LoVo (cell line): ENCODE measurements at regions not wholly inside any gene's neighbourhood (a gene's known extent, or its start where the extent isn't known, plus 50 kb on each side); places are given as distances from the start of the nearest gene placed in this dataset.
"Not testable (repeated sequence)": the region's sequence is repeated elsewhere in the genome, so short reads cannot be mapped to it uniquely, and the experiment has no call there.

Experiments used
- DNase-seq: peaks from one replicate; pipeline ENCODE4 v3.0.0-alpha.2; 2016; ENCODE audit warnings: low spot score

GRCh38 chr12:11539156-11539555 lies 110.3 kb upstream of the ETV6 start:
- DNase-seq, result no peak

DNA sequence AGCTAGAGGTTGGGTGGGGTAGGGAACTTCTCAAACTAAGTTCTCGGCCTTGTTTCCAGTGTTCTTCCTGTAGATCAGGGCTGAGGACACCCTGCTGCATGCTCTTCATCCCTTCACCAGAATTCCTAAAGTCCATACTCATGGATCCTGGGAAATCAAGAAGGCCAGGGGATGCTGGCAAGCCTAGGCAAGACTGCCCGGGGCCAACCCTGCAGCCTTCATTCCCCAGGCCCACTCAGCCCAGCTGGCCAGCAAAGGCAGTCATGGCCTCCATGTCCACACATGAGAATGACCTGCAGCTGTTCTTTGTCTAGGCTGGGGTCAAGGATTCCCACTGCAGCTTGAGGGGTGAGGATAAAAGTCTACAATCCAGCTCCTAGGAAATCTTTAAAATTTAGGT lies 109.3 kb upstream of the ETV6 start:
- no peak for DNase-seq

DNA sequence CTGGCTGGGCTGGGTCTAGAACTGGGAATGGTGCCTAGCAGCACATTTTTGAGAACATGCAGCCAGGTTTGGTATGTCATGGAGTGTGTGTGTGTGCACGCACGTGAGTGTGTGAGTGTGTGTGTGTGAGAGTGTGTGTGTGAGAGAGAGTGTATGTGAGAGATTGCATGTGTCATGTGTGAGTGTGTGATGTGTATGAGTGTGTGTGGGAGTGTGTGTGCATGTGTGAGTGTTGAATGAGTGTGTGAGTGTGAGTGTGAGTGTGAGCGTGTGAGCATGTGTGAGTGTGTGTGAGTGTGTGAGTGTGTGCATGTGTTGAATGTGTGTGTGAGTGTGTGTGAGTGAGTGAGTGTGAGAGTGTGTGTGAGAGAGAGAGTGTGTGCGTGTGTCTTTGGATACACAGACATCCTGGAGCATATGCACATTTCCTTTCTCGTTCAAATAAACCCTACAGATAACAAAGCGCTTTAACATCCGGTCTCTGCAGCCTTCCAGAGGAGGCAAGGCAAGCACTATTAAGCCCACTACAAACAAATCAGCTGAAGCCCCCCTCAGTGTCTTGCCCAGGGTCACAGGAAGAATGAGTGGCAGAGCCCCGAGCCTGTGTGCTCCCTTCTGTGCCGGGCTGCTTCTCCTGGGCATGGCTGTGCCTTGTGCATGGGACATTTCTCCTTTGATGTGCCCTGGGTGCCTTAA lies 108.7 kb upstream of the ETV6 start:
- no peak for DNase-seq

DNA sequence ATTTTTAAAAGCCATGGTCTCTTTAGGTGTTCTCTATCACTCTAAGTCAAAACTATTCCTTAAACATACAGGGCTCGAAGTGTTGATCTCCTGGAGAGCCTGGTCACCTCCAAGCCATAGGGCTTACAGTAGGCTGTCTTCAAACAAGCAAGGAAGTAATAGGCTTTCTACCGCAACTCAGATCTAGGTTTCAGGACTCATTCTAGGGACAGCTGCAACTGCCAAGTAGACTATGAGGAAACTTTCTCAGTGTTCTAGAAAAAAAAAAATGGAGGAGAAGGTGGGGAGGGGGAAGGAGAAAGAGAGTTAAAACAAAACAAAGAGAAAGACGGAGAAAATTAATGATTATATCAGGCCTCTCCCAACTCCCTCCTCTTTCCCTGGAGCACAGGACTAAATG lies 106.9 kb upstream of the ETV6 start:
- DNase-seq, result no peak

GRCh38 chr12:11543457-11544158 lies 105.9 kb upstream of the ETV6 start:
- DNase-seq, result no peak

GRCh38 chr12:11545484-11546330 lies 103.8 kb upstream of the ETV6 start:
- DNase-seq, result no peak

DNA sequence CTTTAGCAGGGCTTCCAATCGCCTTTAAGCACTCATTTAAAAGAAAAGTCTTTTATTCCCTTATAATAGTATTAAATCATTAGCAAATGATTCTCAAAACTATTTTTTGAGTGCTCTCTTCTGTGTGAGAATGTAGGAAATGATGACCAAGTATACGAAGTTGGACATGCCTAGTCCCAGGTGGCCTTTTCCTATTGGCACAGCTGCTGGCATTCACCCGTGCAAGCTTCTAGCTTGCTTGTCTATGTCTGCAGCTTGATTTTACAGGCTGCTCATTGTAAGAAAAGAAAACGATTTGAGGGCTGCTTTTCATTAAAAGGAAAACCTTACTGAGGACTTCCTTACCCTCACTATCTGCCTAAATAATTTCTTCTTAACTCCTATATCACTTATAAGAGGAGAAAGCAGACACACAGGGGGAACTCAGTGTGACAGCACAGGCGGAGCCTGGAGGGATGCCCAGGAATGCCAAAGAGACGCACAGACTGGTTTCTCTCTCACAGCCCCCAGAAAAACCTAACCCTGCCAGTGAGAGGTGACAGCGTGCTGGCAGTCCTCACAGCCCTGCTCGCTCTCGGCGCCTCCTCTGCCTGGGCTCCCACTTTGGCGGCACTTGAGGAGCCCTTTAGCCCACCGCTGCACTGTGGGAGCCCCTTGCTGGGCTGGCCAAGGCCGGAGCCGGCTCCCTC lies 102.7 kb upstream of the ETV6 start:
- not testable (repeated sequence) for DNase-seq

GRCh38 chr12:11547271-11547646 lies 102.2 kb upstream of the ETV6 start:
- DNase-seq, result not testable (repeated sequence)

DNA sequence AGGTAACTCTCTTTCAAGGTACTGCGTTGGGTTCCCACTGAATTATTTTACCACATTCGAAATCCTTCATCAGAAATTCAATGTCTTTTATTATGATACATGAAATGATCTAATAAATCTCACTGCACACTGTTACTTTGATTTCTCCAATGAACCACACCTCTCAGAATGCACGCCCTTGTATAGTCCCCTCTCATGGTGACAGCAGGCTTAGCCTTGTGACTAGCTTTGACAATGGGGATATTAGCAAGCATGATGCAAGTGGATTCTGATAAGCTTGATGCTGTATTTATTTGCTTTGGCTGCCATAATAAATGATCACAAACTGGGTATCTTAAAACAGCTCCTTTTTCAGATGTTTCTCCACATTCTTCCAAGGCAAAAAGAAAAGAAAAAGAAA lies 100.4 kb upstream of the ETV6 start:
- no peak for DNase-seq

DNA sequence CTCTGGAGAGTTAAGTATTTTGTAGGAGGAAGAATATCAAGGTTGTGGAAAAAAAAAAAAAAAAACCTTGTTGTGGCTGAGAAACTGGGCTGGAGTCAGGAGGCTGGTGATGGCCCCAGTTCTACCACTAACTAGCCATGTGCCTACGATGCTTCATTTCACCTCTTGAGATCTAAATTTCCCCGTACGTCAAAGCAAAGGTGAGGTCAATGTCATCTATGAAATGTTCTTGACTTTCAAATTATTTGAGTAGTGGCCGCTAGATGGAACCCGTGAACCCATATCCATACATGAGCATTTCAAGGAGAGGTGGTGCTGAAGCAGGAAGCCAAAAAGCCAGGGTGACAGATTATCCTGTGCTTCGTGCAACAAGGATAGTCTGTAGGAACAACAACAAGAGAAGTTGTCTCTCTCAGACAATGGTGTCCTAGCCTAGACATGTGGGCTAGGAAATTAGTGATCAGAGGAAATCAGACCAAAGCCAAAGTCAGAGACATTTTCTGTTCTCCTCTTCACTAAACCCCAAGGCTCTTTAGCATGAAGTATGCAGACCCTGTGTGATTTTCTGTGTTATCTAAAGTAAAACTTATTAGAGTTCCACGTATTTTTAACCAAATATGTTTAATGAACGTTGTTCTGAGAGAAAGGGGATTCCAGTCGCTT lies 95.5 kb upstream of the ETV6 start:
- DNase-seq, result peak; percentile 75

DNA sequence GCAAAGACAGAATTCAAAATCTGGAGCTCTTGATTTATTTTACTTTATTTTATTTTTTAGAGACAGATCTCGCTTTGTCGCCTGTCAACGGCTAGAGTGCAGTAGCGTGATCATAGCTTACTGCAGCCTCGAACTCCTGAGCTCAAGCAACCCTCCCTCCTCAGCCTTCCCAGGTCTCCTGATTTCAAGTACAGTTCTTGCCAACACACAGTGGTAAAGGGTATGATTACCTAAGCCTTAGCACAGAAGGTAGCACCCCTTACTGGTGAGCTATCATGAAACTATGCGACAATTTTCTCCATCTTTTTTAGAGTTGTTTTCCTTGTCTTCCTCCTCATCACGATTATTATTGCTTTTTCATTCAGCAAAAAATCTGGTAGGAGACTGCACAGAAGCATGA lies 94.3 kb upstream of the ETV6 start:
- DNase-seq, result no peak

DNA sequence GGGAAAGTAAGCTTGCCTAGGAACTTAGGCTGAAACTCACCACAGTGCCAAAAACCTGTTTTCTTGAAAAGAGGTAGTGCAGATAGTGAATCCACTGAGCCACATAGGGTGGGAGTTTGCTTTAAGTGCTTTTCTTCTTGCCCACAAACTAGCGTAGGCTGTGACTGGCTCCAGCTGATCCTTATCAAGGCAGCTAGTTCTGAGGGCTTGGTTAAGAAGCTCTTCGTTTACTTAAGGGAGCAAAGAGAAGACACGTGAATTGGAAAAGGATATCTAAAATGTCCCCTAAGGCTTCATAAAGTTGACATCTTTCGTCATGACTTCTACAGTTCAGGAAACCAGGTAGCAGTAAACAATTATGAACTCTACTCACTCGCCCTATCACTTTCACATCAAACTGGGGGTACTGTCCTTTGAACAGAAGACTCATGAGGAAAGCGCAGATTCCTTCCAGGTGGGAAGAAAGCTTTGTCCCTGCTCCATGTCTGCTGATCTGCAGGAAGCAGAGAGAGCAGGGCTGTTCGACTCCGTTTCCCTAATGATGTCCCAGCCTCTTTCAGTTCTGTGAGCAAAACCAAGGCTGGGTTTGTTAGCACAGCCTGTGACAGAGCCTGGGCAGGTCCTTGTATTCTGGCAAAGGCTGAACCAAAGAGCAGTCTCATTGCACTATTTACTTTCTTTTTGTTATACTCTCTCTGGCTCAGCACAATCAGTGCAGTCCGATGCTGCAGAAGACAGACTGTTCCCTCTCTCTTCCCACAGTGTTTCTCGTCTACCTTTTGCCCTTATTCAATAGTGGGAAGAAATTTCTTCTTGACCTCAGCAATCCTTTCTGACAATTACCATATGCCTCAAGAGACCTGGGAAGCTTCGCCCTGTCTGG lies 93.5 kb upstream of the ETV6 start:
- DNase-seq, result peak; percentile 24

DNA sequence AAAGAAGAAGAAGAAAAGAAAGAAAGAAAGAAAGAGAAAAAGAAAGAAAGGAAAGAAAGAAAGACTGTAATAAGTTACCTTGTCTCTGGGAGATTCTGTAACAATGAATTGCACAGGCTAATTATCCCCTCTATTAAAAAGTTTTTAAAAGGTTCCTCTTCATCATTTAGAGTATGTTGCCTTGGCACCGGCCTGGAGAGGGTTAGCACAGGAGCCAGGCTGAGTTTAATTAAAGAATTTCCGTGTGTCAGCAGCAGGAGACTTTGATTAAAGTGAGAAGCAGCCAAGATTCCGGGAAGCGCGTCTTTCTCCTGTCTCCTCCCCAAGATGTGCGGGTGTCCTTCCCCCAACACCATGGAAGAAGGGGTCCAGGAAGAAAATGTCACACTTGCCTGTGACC lies 92.8 kb upstream of the ETV6 start:
- DNase-seq, result no peak

- DNase-seq, result no peak
These were observed 89.7 kb upstream of the ETV6 start for GRCh38 chr12:11559626-11560340.

- DNase-seq, result no peak
These were observed 88.1 kb upstream of the ETV6 start for GRCh38 chr12:11561411-11561810.

GRCh38 chr12:11563785-11564739 lies 85.4 kb upstream of the ETV6 start:
- no peak for DNase-seq

GRCh38 chr12:11564984-11565651 lies 84.4 kb upstream of the ETV6 start:
- no peak for DNase-seq

- DNase-seq, result no peak
These were observed 83.7 kb upstream of the ETV6 start for GRCh38 chr12:11565752-11566151.
